ENCODE measurements at regions not wholly inside any gene's neighbourhood (a gene's known extent, or its start where the extent isn't known, plus 50 kb on each side); places are given as distances from the start of the nearest gene placed in this dataset.

- no peak for DNase-seq (ENCODE audit: low read depth)
- Histone ChIP-seq H3K27me3 (ENCODE audit: insufficient read depth, low read length) (no peaks in the 10 kb centered on the region), H3K9ac (ENCODE audit: low read length) (no peak overlapping the region), H4K20me1 (ENCODE audit: insufficient read depth, low read length) (no peaks in the 10 kb centered on the region), H3K4me1 (ENCODE audit: insufficient read depth, low read length) (no peaks in the 10 kb centered on the region), H3K4me3 (ENCODE audit: insufficient read depth, low read depth, low read length) (no peak overlapping the region), H3K79me2 (ENCODE audit: insufficient read depth, low read length) (no peaks in the 10 kb centered on the region), H3K4me2 (ENCODE audit: low read length) (no peak overlapping the region), H3K9me3 (ENCODE audit: insufficient read depth, low read depth, low read length) (peaks cover 4% of the 10 kb centered on the region), H2AFZ (ENCODE audit: low read depth, low read length) (no peak overlapping the region), H3K36me3 (ENCODE audit: insufficient read depth, low read length) (no peaks in the 10 kb centered on the region), H3K27ac (ENCODE audit: low read depth, low read length) (no peak overlapping the region)
- Mint-ChIP-seq H3K27me3 (ENCODE audit: low read depth, unreplicated experiment) (no peaks in the 10 kb centered on the region), H3K36me3 (ENCODE audit: low read depth, unreplicated experiment) (no peaks in the 10 kb centered on the region), H3K4me1 (ENCODE audit: low read depth, unreplicated experiment) (no peaks in the 10 kb centered on the region), H3K9me3 (ENCODE audit: unreplicated experiment) (peaks cover 5% of the 10 kb centered on the region), H3K27ac (ENCODE audit: unreplicated experiment) (no peak overlapping the region), H3K4me3 (ENCODE audit: unreplicated experiment) (no peak overlapping the region)
- TF ChIP-seq EZH2 (IDR thresholded peaks at IDR 0.05; ENCODE audit: insufficient read depth, low read length) = no peak
- TF ChIP-seq, protein P1, sequence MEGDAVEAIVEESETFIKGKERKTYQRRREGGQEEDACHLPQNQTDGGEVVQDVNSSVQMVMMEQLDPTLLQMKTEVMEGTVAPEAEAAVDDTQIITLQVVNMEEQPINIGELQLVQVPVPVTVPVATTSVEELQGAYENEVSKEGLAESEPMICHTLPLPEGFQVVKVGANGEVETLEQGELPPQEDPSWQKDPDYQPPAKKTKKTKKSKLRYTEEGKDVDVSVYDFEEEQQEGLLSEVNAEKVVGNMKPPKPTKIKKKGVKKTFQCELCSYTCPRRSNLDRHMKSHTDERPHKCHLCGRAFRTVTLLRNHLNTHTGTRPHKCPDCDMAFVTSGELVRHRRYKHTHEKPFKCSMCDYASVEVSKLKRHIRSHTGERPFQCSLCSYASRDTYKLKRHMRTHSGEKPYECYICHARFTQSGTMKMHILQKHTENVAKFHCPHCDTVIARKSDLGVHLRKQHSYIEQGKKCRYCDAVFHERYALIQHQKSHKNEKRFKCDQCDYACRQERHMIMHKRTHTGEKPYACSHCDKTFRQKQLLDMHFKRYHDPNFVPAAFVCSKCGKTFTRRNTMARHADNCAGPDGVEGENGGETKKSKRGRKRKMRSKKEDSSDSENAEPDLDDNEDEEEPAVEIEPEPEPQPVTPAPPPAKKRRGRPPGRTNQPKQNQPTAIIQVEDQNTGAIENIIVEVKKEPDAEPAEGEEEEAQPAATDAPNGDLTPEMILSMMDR (IDR thresholded peaks at IDR 0.05; ENCODE audit: insufficient read depth, low read depth, low read length) = no peak
- no peak for FAIRE-seq
Measured at GRCh38 chr7:38052786-38053185, 125.3 kb upstream of the STARD3NL start.

DNA sequence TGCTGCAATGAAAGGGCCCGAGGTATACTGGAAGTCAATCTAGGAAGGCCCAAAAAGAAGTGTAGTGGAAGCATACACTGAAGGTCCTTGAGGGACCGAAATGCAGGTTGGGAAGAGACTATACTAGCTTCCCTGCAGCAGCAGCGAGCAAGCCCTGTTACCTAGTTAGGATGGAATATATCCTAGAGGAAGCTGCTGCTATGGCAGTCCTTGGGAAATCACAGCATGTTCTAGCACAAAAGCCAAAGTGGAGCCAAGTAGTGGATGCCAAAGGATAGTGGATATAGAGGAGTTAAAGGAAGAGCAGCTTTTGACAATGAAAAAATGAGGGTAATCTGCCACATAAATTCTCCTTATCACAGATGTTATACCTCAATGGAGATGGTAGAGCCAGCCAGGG, 123.8 kb upstream of the STARD3NL start:
- Histone ChIP-seq H3K36me3 (ENCODE audit: insufficient read depth, low read length) (no peaks in the 10 kb centered on the region), H3K27me3 (ENCODE audit: insufficient read depth, low read length) (no peaks in the 10 kb centered on the region), H3K9me3 (ENCODE audit: insufficient read depth, low read depth, low read length) (peaks cover 4% of the 10 kb centered on the region), H3K79me2 (ENCODE audit: insufficient read depth, low read length) (no peaks in the 10 kb centered on the region), H3K4me2 (ENCODE audit: low read length) (no peak overlapping the region), H4K20me1 (ENCODE audit: insufficient read depth, low read length) (no peaks in the 10 kb centered on the region), H3K4me1 (ENCODE audit: insufficient read depth, low read length) (no peaks in the 10 kb centered on the region), H3K27ac (ENCODE audit: low read depth, low read length) (no peak overlapping the region), H3K4me3 (ENCODE audit: insufficient read depth, low read depth, low read length) (no peak overlapping the region), H2AFZ (ENCODE audit: low read depth, low read length) (no peak overlapping the region), H3K9ac (ENCODE audit: low read length) (no peak overlapping the region)
- no peaks in the 10 kb centered on the region for H3K27me3 Mint-ChIP-seq (ENCODE audit: low read depth, unreplicated experiment)
- no peaks in the 10 kb centered on the region for H3K36me3 Mint-ChIP-seq (ENCODE audit: low read depth, unreplicated experiment)
- no peak overlapping the region for H3K4me3 Mint-ChIP-seq (ENCODE audit: unreplicated experiment)
- no peak for DNase-seq (ENCODE audit: low read depth)
- TF ChIP-seq, protein P1 (IDR thresholded peaks at IDR 0.05; ENCODE audit: insufficient read depth, low read depth, low read length) = no peak
- TF ChIP-seq EZH2 (IDR thresholded peaks at IDR 0.05; ENCODE audit: insufficient read depth, low read length) = no peak
- H3K9me3 Mint-ChIP-seq (ENCODE audit: unreplicated experiment) = peaks cover 5% of the 10 kb centered on the region
- H3K27ac Mint-ChIP-seq (ENCODE audit: unreplicated experiment) = no peak overlapping the region
- H3K4me1 Mint-ChIP-seq (ENCODE audit: low read depth, unreplicated experiment) = no peaks in the 10 kb centered on the region
- FAIRE-seq = no peak

DNA sequence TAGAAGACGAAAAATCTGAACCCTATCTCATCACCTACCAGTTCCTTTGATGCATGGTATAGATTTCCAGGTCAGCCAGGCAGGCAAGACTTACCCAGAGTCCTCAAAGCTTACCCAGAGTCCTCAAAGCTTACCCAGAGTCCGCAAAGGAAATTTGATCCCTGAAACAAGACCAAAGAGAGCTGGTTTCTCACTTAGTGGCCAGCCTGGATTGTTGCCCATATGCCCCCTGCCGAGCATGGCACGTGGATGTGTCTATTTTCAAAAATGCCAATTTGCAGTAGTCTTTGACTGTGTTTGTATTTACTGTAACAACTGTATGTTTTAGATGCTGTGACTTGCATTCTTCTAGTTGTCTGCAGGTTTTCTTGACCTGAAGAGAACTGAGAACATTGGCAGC, 120.2 kb upstream of the STARD3NL start:
- H4K20me1 ChIP-seq (ENCODE audit: insufficient read depth, low read length) = no peaks in the 10 kb centered on the region
- H2AFZ ChIP-seq (ENCODE audit: low read depth, low read length) = no peak overlapping the region
- H3K27me3 ChIP-seq (ENCODE audit: insufficient read depth, low read length) = no peaks in the 10 kb centered on the region
- FAIRE-seq (no peak), DNase-seq (ENCODE audit: low read depth) (no peak)
- no peaks in the 10 kb centered on the region for H3K27me3 Mint-ChIP-seq (ENCODE audit: low read depth, unreplicated experiment)
- H3K36me3 Mint-ChIP-seq (ENCODE audit: low read depth, unreplicated experiment) = no peaks in the 10 kb centered on the region
- no peak overlapping the region for H3K9ac ChIP-seq (ENCODE audit: low read length)
- no peak for TF ChIP-seq EZH2 (IDR thresholded peaks at IDR 0.05; ENCODE audit: insufficient read depth, low read length)
- TF ChIP-seq, protein P1 (IDR thresholded peaks at IDR 0.05; ENCODE audit: insufficient read depth, low read depth, low read length) = no peak
- H3K9me3 Mint-ChIP-seq (ENCODE audit: unreplicated experiment) = no peaks in the 10 kb centered on the region
- H3K79me2 ChIP-seq (ENCODE audit: insufficient read depth, low read length) = no peaks in the 10 kb centered on the region
- H3K27ac ChIP-seq (ENCODE audit: low read depth, low read length) = no peak overlapping the region
- no peak overlapping the region for H3K4me2 ChIP-seq (ENCODE audit: low read length)
- H3K4me1 Mint-ChIP-seq (ENCODE audit: low read depth, unreplicated experiment) = no peaks in the 10 kb centered on the region
- no peaks in the 10 kb centered on the region for H3K4me1 ChIP-seq (ENCODE audit: insufficient read depth, low read length)
- H3K27ac Mint-ChIP-seq (ENCODE audit: unreplicated experiment) = no peak overlapping the region
- H3K4me3 ChIP-seq (ENCODE audit: insufficient read depth, low read depth, low read length) = no peak overlapping the region
- H3K9me3 ChIP-seq (ENCODE audit: insufficient read depth, low read depth, low read length) = no peaks in the 10 kb centered on the region
- H3K36me3 ChIP-seq (ENCODE audit: insufficient read depth, low read length) = no peaks in the 10 kb centered on the region
- H3K4me3 Mint-ChIP-seq (ENCODE audit: unreplicated experiment) = no peak overlapping the region

Data from astrocyte (in vitro differentiated cells and primary cell).